ENCODE measurements at regions not wholly inside any gene's neighbourhood (a gene's known extent, or its start where the extent isn't known, plus 50 kb on each side); places are given as distances from the start of the nearest gene placed in this dataset.

DNA sequence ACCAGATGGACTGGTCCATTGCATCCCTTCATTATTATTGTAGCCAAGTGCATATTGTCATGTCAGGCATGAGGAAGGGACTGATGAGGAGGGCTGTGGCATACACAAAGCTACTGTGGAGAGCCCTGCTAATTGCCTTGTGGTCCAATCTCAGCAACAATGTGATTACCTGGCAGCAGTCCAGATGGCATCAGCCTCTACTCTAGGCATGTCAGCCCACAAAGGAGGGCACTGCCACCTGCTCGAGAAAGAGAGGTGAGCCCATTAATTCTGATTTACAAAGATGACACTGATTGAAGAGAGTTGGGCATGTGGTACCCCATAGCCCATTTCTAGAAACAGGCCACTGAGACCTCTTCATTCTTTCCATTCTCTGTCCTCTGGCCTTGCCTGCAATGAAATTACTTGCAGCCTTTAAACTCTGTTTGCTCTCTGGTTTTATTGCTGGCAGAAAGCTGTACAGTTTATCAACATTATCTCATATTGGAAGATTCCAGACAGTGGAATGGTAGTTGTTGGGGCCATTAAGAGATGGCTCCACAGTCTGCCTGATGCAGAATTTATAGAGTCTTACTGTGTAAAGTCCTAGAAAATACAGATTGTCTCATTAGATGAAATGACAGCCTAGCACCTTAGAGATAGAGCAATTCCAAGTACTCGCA, 307.7 kb downstream of the ARPP21 start:
- no peak for DNase-seq

DNA sequence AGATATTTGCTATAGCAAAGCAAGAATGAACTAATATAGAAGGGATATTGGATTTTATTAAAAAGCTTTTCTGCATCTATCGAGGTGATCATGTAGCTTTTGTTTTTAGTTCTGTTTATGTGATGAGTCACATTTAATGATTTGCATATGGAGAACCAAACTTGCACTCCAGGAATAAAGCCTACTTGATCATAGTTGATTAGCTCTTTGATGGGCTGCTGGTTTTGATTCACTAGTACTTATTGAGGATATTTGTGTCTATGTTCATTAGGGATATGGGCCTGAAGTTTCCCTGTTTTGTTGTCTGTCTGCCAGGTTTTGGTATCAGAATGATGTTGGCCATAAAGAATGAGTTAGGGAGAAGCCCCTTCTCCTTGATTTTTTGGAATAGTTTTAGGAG, 310.7 kb downstream of the ARPP21 start:
- DNase-seq: no peak

DNA sequence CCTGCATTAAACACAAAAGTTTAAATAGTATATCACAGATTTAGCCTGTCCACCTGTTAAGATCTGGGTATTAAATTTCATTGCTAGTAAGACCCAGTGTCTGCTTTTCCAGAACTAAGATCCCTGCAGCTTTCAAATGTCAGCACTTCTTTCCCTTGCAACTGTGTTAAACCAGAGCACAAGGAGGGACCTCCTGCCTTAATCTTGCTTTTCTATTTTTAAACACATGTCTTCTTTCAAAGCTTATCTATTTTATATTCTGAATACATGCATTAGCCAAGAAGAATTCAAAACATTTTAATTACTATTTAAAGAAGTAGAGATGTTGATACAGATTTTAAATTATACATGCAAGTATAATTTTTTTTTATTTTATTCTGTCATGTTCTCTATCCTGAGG, 315.1 kb downstream of the ARPP21 start:
- no peak for DNase-seq

DNA sequence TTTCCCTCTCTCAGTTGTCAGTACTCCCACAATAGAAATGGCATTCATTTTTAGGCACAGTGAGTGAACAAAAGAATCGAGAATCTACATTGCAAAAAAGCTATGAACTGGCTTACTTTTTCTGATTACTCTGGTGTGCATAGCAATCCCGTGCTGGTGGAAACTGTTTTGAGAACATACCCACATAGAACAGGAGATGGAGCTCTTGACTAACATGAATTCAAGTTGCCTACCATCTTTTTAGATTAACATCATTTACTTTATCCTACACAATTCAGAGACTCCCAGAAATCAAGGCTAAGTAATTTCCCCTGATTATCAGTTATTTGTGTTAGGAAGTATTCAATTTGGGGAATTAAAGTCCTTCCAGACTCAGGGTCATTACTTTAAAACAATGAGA, 326.6 kb downstream of the ARPP21 start:
- peak; percentile 39 for DNase-seq

DNA sequence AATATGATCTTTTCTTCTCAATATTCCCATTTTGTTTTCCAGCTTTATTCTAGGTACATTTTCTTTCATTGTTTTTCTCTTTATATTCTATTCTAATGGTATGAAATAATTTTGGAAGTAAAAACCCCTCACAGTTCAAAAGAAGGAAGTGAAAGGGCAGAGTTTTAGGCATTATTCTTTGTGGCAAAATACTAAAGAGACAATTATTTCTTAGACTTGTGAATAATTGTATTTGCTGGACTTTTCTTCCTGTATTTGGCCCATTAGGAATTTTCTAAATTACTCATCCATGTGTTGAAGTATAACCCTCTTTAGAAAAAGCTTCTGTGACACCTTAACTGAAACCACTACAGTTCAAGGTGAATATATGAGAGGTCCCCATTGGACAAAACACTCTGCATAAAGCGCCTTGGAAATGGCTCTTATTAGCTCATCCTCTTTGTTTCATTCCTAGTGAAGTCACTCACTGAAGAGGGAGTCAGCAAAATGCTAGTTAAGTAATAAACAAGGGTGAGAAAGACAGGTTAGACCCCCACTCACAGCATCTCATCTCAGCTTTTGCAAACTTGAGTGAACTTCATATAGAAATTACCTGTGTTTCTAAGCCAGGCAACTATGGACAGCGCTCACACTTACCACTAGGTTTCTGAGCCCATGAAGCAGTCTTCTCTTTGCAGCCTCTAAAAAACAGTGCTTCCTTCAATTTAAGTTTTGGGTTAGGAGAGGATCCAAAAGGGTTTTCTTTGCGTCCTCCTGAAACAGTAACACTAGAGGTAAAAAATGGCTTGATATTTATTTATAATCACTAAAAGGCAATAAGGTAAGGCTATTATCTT, 327.5 kb downstream of the ARPP21 start:
- no peak for DNase-seq

DNA sequence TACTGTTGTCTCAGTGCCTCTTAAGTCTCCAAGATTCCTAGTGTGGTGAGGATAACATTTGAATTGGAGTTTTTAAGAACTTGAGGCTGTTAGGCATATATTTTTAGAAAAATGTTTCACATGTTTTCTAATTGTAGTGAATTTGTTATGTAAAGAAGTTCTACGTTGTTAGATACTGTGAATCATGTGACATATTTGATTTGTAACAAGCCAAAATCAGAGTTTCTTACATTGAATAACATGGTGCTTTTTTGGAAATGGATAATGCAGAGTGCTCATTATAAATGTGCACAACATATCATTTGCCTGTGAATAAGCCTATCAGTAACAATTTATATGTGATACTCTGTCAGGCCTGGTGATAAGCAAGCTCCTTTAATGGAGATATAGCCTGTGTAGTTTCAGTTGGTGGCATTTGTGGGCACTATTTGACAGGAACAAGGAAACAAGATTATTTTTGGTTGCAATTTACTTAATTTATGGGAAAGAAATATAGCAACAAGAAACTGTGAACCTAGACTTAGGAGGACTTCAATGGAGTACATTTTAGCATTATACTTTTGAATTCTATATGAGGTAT, 328.8 kb downstream of the ARPP21 start:
- no peak for DNase-seq

DNA sequence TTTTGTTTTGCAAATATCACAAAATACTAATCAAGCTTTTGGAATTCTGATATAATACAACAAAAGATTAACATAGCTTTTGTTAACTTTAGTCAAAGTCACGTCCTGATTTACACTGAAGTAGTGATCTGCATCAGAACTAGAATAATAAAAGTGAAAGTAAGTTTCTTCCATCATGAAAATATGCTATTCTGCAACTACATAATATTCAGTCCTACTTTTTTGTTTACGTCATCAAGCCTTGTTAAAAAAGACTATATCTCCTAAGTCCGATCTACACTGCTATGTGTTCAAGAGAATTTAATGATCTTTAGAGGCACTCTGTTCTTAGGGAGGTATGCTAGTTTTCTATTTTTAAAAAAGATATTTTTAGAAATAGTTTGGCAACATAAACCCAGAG, 330.1 kb downstream of the ARPP21 start:
- no peak for DNase-seq

DNA sequence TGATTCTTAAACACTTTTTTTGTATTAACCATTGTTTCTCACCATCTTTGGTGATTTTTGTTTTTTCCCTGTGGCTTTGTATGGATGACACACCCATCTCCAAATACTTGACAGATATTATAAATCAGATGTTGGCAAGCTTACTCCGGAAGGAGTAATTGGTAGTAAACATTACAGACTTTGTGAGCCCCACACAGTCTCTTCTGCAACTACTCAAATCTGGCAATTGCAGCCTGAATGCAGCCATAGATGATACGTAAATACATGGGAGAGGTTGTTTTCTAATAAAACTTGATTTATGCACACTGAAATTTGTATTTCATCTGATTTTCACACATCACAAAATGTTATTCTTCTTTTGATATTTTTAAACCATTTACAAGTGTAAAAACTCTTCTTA, 331.5 kb downstream of the ARPP21 start:
- DNase-seq: no peak

DNA sequence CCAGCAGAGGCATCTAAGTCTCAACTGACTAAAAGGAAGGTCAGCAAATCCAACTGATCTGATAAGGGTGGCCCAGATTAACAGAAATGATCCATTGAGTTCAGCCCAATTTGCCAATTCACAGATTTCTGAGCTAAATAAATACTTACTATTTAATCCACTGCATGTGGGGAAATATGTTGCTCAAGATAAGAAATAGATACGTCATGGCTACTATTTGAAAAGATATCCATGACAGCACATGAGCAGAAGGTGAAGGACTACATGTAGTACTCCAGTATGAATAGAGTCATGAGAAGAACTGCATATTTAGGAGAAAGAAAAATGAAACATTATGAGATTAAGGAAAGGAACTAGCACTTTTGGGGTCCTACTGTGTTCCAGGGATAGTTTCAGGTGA, 332.4 kb downstream of the ARPP21 start:
- no peak for DNase-seq

DNA sequence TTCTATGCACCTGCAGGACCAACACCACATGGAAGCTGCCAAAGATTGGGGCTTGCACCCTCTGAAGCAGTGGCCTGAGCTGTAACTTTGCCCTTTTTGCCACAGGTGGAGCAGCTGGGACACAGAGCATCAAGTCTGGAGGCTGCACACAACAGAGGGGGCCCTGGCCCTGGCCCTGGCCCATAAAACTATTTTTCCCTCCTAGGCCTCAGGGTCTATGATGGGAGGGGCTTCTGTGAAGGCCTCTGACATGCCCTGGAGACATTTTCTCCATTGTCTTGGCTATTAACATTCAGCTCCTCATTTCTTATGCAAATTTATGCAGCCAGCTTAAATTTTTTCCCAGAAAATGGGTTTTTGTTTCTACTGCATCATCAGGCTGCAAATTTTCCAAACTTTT, 335.5 kb downstream of the ARPP21 start:
- no peak for DNase-seq

DNA sequence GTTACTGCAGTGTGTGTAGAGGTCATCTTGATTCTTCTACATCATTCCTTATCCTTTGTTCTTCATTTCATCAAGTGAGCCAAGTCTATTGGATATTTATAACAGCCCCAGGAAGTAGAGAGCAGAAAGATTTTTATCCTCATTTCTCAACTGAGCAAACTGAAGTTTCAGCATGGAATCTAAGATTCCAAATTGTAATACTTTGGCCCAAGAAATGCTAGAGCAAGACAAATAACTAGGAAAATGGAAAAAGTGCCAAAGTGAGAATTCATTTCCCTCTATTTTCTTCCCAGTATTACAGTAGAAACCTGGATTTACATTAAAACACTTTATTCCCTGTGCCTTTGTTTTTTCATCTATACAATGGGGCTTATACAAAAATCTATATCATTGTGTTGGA, 346.8 kb downstream of the ARPP21 start:
- DNase-seq: no peak

DNA sequence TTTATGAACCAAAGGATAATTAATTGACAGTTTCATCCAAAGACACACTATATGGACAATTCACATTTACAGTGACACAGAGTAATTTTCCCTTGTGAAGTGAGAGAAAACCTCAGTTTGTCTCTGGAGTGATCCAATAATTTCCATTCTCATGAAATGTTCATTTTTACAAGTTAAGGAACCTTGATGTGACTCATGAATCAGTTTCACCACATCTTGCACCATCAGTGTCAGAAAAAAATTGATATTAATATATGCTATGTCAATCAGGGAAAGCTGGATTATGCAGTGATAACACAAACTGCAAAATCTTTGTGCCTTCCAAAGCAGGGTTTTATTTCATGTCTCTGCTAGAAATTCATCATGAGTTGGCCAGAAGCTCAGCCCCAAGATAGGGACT, 348.1 kb downstream of the ARPP21 start:
- DNase-seq: no peak

DNA sequence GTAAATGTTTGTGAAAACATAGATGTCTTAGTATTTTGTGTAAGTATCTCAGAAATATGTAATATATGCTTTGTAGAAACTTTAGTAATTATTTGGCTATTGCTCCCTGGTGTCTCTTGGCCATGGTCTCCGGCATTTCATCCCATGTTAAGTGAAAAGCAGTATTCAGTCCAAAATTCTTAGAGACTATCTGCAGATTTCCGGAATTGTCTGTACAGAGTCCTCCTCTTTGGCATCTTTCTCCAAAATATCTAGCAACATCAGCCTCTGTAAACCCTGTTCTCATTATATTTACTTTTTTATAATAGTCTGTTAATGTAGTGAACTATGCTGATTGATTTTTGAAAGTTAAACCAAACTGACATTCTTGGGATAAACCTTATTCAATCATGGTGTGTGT, 352.7 kb downstream of the ARPP21 start:
- DNase-seq: no peak

DNA sequence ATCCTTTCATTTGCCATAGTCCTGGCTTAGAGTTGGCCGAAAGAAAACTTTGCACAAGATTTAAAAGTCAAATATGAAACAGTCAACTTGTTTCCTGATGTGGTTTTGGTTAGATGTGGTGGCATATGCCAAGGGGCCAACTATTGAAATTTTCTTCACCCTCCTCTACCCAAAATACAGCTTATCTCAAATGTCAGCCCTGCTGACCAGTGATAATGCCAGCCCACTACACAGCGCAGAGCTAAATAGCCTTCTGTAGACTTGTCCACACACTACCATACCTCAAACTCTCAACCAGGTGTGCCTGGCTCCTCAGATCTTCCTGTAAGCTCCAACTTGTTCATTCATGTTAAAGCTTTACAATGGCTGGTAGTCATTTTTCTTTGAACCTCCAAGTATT, 368.5 kb upstream of the STAC start:
- no peak for DNase-seq

DNA sequence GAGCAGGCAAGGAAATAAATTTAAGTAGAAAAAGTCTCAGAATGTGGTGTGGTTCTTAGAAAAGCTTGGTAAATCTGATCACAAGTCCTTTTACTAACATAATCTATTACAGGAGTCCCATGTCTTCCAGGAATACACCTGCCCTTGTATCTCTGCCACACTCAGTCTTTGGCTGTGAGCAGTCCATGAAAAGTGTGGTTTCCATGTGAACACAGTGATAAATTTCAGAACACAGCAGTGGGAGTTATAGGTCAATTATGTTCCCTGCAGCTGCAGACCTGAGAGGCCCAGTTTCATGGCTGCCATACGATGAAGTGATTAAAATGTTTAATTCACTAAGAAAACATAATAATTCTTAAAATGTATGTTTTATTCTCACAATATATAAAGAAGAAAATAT, 366.9 kb upstream of the STAC start:
- DNase-seq: no peak

DNA sequence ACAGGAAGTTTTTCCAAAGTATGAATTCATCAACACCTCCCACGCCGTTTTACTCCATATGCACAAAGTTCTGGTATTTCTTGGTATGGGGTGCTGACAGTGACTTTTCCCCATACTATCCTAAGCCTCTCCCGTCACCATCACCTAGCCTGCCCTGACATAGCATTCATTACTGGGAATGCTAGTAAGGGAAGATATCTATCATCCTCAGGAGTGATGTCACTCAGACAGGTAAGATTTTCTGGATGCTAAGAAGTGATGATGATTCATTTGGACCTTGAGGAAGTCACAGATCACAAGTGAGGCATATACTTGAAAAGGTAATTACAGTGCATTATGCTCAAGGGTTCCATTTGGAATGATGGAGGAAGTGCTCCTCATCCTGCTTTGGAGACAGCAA, 355.1 kb upstream of the STAC start:
- no peak for DNase-seq

DNA sequence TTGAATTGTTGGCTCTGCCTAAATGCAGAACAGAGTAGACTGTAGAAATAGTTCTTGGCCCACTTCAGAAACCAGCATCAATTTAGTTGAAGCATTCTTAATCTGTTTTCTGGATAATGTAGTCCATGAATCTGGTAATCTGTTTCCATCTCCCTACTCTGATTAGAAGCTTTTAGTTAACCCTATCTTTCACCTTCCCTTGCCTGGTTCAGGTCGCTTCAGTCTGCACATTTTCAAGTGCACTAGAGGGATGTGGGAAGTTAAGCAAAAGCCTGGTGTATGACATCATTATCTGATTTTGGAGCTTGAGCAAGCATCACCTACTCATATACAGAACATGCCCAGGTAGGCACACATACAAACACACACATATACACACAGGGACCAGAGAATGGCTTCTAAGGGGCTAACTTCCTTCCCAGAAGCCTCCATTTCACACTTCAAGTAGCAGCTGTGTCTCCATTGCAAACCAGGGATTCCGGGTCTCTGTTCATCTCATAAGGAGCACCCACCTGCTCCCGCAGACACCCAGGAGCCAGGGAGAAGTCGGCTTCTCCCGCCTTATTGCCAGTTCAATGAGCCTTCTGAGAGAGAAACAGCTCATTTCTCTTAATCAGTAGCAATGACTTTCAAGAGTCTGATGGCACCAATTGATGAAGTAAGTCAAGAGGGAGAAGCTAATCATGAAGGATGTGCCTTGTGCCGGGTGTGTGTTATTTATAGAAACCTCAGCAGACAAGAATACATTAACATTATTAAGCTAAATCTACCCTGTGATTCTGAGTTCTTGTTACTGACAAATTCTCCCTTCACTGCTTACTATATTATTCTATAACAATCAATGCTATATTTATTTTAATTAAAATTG, 347.9 kb upstream of the STAC start:
- DNase-seq: no peak

DNA sequence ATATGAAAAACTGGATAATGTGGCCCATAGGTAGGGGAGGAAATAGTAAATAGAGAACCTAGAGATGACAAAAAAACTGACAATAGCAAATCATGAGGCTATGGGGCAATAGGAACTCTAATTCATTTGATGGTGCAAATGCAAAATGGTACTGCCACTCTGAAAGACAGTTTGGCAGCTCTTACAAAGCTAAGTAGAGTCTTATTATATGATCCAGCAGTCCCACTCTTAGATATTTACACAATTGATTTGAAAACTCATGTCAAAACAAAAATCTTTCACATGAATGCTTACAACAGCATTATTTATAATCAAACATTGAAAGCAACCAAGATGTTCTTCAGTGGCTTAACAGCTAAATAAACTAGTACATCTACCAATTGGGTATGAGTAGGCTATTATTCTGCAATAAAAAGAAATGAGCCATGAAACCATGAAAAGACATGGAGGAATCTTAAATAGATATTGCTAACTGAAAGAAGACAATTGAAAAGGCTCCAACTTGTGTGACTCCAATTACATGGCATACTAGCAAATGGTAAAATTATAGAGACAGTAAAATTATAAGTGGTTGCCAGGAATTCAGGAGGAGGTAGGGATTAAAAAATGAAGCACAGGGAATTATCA, 321.8 kb upstream of the STAC start:
- DNase-seq: no peak

DNA sequence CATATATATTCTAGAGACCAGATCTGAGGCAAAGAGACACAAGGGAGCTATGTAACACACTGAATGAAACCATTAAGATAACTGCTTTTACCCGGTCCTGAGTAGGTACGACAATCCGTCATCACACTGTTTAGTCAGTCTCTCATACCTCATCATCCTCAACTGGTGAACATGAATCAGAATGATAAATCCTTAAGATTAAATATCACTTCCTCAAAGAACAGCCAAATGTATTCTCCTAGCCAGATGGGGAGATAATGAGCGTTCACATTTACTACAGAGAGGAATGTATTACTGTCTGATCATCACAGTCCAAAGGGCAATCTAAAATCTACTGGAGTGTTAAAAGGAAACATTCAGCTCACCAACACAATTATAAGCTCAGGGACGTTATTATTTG, 319.4 kb upstream of the STAC start:
- no peak for DNase-seq

DNA sequence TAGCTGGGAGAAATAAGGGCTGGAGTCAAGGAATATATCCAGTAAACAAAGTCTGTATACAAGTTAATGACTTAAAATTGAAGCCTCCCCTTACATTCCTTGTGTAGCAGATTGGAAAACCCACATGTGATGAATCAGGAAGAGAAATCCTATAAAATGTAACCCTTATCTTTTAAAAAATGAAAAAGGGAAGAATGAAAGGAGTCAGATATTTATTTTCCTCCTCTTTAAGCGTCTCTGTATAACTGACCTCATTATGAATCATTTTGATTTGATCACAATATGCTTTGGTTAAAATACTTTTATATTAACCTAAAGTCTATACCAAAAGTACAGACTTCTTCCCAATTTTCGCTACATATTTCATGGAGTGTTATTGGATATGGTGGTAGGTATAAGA, 316.3 kb upstream of the STAC start:
- no peak for DNase-seq

DNA sequence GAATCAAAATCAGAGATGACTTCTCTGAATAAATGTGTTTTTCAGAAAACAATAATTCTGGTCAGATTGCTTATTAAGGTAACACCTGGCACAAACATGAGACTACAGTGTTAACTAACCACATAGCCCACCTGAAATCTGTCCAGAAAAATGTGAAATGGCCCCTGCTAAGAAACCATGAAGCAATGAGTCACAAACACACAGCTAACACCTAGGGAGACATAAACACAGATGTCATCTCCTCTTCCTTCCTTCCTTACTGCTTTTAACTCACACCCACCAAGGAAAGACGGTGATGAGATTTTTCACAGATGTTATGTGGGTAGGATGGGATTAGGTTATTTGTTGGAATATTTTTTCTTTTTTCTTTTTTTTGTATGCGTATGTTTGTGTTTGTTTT, 315.0 kb upstream of the STAC start:
- DNase-seq: no peak

DNA sequence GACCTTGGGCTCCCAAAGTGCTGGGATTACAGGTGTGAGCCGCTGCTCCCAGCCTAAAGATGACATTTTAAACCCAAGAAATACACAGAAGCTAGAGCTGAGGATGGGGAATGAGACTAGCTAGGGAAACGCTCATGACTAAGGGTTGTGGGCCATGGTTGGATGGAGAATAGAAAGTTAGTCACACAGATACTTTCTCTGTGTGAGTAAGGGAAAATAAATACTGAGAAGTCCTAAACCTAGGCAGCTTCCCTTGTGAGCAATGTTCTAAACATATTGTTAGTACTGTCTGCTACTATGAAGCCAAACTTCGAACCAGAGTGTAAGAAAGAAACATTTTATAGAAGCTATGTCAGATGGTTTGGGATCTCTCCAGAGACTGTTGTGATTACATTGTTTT, 304.8 kb upstream of the STAC start:
- DNase-seq: no peak

Data from left kidney (tissue), 1 donor.